ENCODE measurements at regions not wholly inside any gene's neighbourhood (a gene's known extent, or its start where the extent isn't known, plus 50 kb on each side); places are given as distances from the start of the nearest gene placed in this dataset.

DNA sequence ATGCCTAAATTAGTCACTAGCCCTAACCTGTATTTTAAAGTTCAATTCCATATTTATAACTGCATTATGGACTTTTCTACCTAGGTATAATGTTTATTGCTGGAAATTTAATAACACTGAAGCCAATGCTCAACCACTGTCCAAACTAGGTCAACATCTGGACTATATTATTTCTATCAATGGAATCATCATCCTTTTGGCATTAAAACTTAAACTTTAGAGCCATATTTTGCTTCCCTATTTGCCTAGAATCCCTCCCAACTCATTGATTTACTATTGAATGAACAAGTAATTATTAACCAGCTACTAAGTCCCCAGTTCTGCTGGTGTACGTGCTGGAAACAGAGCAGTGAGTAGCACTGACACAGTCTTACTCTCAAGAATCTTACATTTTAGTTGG lies 291.7 kb upstream of the SPTLC3 start:
- Histone ChIP-seq H3K4me3 (ENCODE audit: low read depth, low read length, poor library complexity, severe bottlenecking) (no peak overlapping the region), H3K27me3 (ENCODE audit: insufficient read depth, low read length) (no peaks in the 10 kb centered on the region), H3K36me3 (ENCODE audit: insufficient read depth, low read length) (no peaks in the 10 kb centered on the region), H4K20me1 (ENCODE audit: insufficient read depth, low read length) (no peaks in the 10 kb centered on the region), H3K4me1 (ENCODE audit: insufficient read depth, low read length, severe bottlenecking) (no peaks in the 10 kb centered on the region), H3K79me2 (ENCODE audit: insufficient read depth, low read length) (no peaks in the 10 kb centered on the region), H3K9me3 (ENCODE audit: low read length) (no peaks in the 10 kb centered on the region), H3K9me2 (ENCODE audit: low read depth, low read length) (no peaks in the 10 kb centered on the region), H2AFZ (ENCODE audit: low read length) (no peak overlapping the region), H3K4me2 (ENCODE audit: low read length) (no peak overlapping the region), H3K27ac (ENCODE audit: low read depth, low read length, poor library complexity, severe bottlenecking) (no peak overlapping the region), H3F3A (ENCODE audit: insufficient read depth, low read length) (no peaks in the 10 kb centered on the region), H3K9ac (ENCODE audit: low read length) (no peak overlapping the region)
- TF ChIP-seq EZH2 (IDR thresholded peaks at IDR 0.05; ENCODE audit: borderline replicate concordance, low read length) = no peak
- TF ChIP-seq, protein P1, sequence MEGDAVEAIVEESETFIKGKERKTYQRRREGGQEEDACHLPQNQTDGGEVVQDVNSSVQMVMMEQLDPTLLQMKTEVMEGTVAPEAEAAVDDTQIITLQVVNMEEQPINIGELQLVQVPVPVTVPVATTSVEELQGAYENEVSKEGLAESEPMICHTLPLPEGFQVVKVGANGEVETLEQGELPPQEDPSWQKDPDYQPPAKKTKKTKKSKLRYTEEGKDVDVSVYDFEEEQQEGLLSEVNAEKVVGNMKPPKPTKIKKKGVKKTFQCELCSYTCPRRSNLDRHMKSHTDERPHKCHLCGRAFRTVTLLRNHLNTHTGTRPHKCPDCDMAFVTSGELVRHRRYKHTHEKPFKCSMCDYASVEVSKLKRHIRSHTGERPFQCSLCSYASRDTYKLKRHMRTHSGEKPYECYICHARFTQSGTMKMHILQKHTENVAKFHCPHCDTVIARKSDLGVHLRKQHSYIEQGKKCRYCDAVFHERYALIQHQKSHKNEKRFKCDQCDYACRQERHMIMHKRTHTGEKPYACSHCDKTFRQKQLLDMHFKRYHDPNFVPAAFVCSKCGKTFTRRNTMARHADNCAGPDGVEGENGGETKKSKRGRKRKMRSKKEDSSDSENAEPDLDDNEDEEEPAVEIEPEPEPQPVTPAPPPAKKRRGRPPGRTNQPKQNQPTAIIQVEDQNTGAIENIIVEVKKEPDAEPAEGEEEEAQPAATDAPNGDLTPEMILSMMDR (IDR thresholded peaks at IDR 0.05; ENCODE audit: low read length) = no peak

GRCh38 chr20:12718619-12719018 lies 290.2 kb upstream of the SPTLC3 start:
- Histone ChIP-seq H3K4me2 (ENCODE audit: low read length) (no peak overlapping the region), H3K9ac (ENCODE audit: low read length) (no peak overlapping the region), H3K27me3 (ENCODE audit: insufficient read depth, low read length) (no peaks in the 10 kb centered on the region), H4K20me1 (ENCODE audit: insufficient read depth, low read length) (no peaks in the 10 kb centered on the region), H3K9me3 (ENCODE audit: low read length) (no peaks in the 10 kb centered on the region), H3K27ac (ENCODE audit: low read depth, low read length, poor library complexity, severe bottlenecking) (no peak overlapping the region), H3K36me3 (ENCODE audit: insufficient read depth, low read length) (no peaks in the 10 kb centered on the region), H3K4me3 (ENCODE audit: low read depth, low read length, poor library complexity, severe bottlenecking) (no peak overlapping the region), H3K79me2 (ENCODE audit: insufficient read depth, low read length) (no peaks in the 10 kb centered on the region), H3K9me2 (ENCODE audit: low read depth, low read length) (no peaks in the 10 kb centered on the region), H3K4me1 (ENCODE audit: insufficient read depth, low read length, severe bottlenecking) (no peaks in the 10 kb centered on the region), H2AFZ (ENCODE audit: low read length) (no peak overlapping the region), H3F3A (ENCODE audit: insufficient read depth, low read length) (no peaks in the 10 kb centered on the region)
- no peak for TF ChIP-seq EZH2 (IDR thresholded peaks at IDR 0.05; ENCODE audit: borderline replicate concordance, low read length)
- TF ChIP-seq, protein P1 (IDR thresholded peaks at IDR 0.05; ENCODE audit: low read length) = no peak

GRCh38 chr20:12721636-12722035 lies 287.1 kb upstream of the SPTLC3 start:
- Histone ChIP-seq H4K20me1 (ENCODE audit: insufficient read depth, low read length) (no peaks in the 10 kb centered on the region), H3K9ac (ENCODE audit: low read length) (no peak overlapping the region), H3K27ac (ENCODE audit: low read depth, low read length, poor library complexity, severe bottlenecking) (no peak overlapping the region), H3K4me3 (ENCODE audit: low read depth, low read length, poor library complexity, severe bottlenecking) (no peak overlapping the region), H3K9me2 (ENCODE audit: low read depth, low read length) (no peaks in the 10 kb centered on the region), H3K27me3 (ENCODE audit: insufficient read depth, low read length) (no peaks in the 10 kb centered on the region), H2AFZ (ENCODE audit: low read length) (no peak overlapping the region), H3F3A (ENCODE audit: insufficient read depth, low read length) (no peaks in the 10 kb centered on the region), H3K36me3 (ENCODE audit: insufficient read depth, low read length) (no peaks in the 10 kb centered on the region), H3K79me2 (ENCODE audit: insufficient read depth, low read length) (no peaks in the 10 kb centered on the region), H3K4me2 (ENCODE audit: low read length) (no peak overlapping the region), H3K4me1 (ENCODE audit: insufficient read depth, low read length, severe bottlenecking) (no peaks in the 10 kb centered on the region), H3K9me3 (ENCODE audit: low read length) (no peaks in the 10 kb centered on the region)
- TF ChIP-seq, protein P1 (IDR thresholded peaks at IDR 0.05; ENCODE audit: low read length) = no peak
- TF ChIP-seq EZH2 (IDR thresholded peaks at IDR 0.05; ENCODE audit: borderline replicate concordance, low read length) = no peak
